T-helper 2 cell treated with Interferon-gamma antibody and Interleukin-4, amounts not matched to agents 100 ng/mL and 5 ng/mL, for 36 hours (primary cell): ENCODE measurements at regions not wholly inside any gene's neighbourhood (a gene's known extent, or its start where the extent isn't known, plus 50 kb on each side); places are given as distances from the start of the nearest gene placed in this dataset.
"Not testable (repeated sequence)": the region's sequence is repeated elsewhere in the genome, so short reads cannot be mapped to it uniquely, and the experiment has no call there.

ENCODE experiments used
- intact Hi-C: fragments of 100-400 bp; cut with micrococcal nuclease; formaldehyde crosslinking; loops from one replicate; pipeline ENCODE4 v1.15.1; 2023

DNA sequence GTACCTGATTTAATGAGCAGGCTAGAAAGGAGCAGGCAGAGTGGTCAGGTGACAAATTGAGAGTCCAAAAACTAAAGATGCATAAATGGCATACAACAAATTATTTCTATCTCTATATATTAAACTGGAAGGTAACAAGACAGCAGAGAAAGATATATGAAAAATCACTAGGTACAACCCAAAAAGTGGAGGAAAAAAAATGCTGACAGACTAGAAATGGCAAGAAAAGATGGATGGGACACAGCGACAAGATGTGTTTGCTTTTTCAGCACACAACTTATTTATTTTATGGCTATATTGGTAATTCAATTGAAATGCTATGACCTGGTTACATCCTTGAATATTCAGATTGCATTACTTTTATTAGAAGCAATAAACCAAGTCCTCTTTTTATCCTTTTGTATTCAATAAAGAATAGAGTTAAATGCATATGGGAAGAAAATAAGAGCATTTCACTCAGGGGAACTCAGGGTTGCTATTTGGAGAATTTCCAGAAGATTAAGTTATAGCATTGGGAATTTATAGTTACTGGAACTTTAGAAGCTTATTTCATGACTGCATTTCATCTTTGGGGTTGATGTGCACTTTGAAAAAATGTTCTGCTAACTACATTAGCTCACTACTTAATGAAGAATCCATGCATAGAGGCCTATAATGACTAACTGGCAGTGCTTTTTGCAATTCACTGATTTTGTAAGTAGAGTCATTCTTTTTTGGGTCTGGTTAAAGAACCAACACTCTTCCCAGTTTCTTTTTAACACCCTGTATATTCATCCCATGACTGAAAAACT lies 566.6 kb upstream of the TUSC1 start:
- intact Hi-C loops: no loop called here

- intact Hi-C loops: no loop called here
Measured at GRCh38 chr9:26243726-26244125, 565.5 kb upstream of the TUSC1 start.

DNA sequence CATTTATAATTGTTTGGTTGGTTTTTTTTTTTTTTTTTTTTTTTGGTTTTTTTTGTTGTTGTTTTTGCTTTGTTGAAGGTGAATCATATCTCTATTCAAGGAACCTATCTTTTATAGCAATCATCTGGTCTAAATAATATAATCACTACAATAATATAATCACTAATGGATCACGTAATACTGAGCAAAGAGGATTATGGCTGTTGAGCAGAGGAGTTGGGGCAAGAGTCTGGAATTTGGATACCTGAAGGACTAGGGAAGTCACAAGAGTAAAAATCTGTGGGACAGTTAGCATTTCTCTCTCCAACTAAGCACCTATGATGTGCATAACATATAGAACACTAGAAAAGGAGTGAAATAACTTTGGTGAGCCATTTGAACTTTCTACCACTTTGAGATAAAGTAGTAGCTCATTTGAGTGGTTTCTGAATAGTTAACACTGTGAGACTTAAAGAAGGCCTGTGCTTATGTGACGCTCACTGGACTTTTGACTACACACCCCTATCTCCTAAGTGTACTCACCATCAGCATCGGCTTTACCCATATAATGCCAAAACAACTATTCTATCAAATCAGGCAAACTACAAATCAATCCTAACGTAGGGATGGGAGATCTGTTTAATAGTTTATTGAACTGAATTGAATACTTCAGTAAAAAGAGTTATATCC lies 564.9 kb upstream of the TUSC1 start:
- intact Hi-C loops: no loop called here

DNA sequence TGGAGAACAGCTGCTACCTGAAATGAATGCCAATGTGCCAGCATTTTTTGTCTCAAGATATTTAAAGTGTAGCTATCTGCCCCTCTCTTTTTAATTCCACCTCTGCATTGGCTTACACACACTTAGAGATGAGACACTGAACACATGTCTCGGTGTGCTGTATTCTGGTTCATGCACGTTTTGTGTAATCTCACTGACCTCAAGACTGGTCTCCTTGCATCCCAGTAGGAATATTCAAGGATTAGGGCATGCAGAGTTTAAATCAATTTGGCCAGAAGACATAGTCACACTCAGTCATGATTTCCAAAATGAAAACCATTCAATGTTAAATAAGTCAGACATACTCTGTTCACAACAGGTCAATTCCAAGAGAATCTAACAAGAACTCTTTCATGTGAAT lies 561.8 kb upstream of the TUSC1 start:
- intact Hi-C loops: no loop called here

- intact Hi-C loops: no loop called here
Measured at GRCh38 chr9:26237256-26237655, 559.0 kb upstream of the TUSC1 start.

DNA sequence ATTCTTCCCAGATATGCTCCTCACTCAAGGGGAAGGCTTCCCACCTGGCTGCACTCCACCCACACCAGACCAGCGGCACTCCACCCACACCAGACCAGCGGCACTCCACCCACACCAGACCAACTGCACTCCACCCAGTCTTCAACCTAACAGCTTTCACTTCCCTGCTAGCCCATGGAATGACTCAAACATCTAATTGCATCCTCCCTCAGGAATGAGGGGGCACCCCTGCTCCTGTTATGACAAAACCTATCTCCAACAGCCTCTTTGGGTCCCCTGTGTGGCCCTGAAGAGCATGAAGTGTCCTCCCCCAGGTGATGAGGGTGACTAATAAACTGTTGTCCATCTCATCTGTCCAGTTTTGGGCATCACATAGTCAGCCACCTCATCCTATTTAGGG lies 556.6 kb upstream of the TUSC1 start:
- intact Hi-C loops: no loop called here

DNA sequence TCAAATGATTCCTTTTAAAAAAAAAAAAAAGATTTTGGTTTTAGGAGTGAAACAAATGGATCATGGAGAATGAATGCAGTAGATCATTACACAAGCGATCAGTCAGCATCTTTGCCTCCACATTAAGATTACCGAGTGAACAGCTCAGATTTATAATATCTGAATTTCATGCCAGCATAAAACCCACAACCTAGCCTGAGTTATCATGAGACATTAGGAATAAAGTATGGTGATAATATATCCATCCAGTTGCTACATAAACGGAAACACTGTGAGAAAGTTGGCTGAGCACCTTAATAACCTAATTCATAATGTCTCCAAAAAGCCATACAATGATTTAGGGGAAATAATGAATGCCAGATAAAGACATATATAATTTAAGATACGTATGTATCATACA lies 553.1 kb upstream of the TUSC1 start:
- intact Hi-C loops: no loop called here

DNA sequence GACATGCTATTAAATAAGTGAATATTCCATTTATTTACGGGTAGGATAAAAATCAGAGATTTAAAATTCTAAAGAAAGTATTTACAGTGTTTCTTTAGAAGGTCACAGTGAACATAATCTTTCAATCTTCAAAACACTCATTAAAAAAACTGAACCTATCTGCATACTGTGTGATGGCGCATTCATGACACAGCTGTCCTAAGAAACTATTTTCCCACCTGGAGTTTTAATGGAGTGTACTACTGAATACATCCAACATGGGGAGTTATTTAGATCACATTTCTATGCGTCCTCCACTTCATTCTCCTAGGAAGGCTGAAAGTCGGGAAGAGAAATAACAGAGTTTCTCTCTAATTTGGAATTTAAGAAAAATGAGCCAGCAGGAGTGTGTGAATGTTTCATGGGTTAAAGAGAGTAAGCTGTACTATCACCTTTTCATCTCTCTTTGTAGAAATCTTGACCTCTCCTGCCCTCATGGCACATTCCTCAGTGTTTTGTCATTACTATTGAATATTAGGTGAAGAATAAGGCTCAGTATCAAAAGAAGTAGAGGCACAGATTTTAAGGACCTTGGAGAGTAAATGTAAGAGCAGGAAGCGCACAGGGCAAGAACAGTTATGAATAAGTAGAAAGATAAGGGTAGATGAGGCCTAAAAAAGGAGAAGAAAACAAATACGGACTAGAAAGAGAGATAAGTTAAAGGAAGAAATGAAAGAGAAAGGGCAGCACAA lies 551.2 kb upstream of the TUSC1 start:
- intact Hi-C loops: no loop called here

- intact Hi-C loops: no loop called here
Measured at GRCh38 chr9:26228273-26228672, 550.0 kb upstream of the TUSC1 start.

- intact Hi-C loops: no loop called here
Measured at GRCh38 chr9:26221290-26221689, 543.0 kb upstream of the TUSC1 start.

DNA sequence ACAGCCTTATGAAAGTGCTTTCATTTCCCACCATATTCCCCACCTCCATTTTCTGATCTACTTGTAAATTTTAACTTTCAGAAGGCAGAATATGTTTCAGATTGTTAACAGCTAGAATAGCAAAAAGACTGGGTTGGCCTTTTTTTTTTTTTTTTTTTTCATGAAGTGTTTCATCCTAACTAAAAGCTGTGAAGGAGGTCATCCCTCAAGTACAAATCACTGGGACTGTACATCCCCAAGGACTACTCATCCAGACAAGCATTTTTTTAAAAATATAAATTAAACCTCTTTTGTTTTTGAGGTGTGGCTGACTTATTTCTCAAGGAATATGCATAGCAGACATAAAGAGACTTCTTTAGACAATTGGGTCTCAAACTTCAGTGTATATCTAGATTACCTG lies 542.1 kb upstream of the TUSC1 start:
- intact Hi-C loops: no loop called here

DNA sequence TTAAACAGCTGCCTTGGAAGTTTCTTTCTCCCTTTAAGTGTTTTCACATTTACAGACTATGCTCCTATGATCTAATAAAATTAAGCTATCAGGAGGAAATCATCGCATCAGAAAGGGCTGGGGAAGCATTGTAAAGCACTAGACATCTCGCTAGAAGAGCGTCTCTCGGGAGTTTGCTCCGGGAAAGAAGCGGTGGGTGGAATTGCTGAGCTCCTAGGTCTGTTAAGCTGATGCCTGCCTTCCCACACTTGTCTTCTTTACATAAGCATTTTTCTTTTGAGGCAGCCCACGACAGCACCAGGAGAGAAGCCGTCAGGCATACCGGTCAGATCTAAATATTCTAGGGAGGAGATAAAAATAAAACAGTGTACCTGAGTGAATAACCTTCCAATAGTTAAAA lies 541.7 kb upstream of the TUSC1 start:
- intact Hi-C loops: no loop called here

- intact Hi-C loops: no loop called here
Measured at GRCh38 chr9:26216702-26217101, 538.5 kb upstream of the TUSC1 start.

DNA sequence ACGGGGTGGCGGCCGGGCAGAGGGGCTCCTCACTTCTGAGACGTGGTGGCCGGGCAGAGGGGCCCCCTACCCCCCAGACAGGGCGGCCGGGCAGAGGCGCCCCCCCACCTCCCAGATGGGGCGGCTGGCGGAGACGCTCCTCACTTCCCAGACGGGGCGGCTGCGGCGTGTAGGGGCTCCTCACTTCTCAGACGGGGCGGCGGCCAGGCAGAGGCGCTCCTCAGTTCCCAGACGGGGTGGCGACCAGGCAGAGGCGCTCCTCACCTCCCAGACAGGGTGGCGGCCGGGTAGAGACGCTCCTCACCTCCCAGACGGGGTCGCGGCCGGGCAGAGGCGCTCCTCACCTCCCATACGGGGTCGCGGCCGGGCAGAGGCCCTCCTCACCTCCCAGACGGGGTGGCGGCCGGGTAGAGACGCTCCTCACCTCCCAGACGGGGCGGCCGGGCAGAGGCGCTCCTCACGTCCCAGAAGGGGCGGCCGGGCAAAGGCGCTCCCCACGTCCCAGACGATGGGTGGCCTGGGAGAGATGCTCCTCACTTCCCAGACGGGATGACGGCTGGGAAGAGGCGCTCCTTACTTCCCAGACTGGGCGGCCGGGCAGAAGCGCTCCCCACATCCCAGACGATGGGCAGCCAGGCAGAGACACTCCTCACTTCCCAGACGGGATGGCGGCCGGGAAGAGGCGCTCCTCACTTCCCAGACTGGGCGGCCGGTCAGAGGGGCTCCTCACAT lies 536.6 kb upstream of the TUSC1 start:
- intact Hi-C loops: not testable (repeated sequence)

DNA sequence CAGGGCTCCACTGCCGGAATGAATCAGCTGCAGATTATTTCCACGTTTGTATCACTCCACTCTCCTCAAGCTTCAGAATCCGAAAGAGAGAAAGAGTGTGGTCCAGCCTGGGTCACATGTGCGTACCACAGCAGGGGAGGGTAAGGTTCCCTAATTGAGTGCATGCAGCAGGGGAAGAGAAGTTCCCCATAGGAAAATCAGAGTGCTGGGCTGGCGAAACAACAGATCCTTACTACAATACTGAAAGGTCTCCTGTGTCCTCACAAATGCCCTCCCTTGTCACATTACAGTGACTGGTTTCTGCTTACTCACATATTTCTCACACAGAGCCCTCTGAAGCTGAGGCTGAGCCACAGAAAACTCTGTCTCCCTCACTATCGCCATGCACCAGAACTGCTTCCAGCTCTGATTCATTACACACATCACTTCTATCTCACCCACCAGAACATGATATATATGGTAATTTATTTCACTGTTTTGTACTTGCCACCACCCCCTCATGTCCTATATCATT lies 532.2 kb upstream of the TUSC1 start:
- intact Hi-C loops: no loop called here

DNA sequence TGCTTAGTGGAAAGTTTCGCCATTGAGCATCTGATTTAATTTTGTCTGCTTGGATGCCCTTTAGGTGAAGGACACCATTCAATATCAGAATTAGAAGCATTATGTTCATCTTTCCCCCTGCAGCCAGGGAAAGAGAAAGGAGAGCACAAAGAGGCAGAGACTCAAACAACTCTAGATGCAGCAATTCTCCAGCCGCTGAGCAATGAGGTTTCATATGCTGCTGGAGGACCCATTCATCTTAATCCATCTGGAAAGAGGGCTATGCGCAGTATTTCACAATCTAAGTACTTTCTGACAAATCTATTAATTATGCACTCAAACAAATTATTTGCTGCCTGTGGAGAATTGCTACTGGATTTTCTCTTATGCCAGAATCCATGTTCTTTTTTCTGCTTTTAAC lies 527.0 kb upstream of the TUSC1 start:
- intact Hi-C loops: no loop called here

- intact Hi-C loops: no loop called here
Measured at GRCh38 chr9:26193237-26193636, 515.0 kb upstream of the TUSC1 start.

- intact Hi-C loops: no loop called here
Measured at GRCh38 chr9:26191711-26192110, 513.5 kb upstream of the TUSC1 start.

DNA sequence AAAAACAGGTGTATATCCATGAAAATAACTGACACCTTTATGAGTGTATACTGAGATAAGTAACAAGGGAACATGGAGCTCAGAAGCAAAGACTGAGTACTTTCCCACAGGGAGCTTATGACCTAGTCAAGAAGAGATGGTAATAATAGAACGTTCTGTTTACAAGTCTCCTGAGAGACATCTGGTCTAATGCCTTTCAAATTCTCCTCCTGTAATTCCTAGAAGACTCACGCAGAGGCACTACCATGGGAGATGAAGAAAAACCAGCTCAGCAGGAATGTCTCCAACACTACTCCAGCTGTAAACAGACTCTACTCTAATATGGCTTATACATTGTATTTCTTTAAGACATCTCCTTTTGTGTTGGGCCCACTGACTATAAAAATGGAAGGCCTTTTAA lies 503.6 kb upstream of the TUSC1 start:
- intact Hi-C loops: no loop called here

GRCh38 chr9:26176628-26177027 lies 498.4 kb upstream of the TUSC1 start:
- intact Hi-C loops: no loop called here

- intact Hi-C loops: no loop called here
Measured at GRCh38 chr9:26175264-26175663, 497.0 kb upstream of the TUSC1 start.

- intact Hi-C loops: no loop called here
Measured at GRCh38 chr9:26172301-26172700, 494.1 kb upstream of the TUSC1 start.
